Left forelimb (tissue), 1 donor: ENCODE measurements at regions not wholly inside any gene's neighbourhood (a gene's known extent, or its start where the extent isn't known, plus 50 kb on each side); places are given as distances from the start of the nearest gene placed in this dataset.
"Not testable (repeated sequence)": the region's sequence is repeated elsewhere in the genome, so short reads cannot be mapped to it uniquely, and the experiment has no call there.

Source experiments
- DNase-seq: peaks from one replicate; pipeline ENCODE4 v3.0.0-alpha.2; 2018; ENCODE audit warnings: low spot score

GRCh38 chr18:38663682-38664081 lies 1098.1 kb upstream of the CELF4 start:
- DNase-seq: no peak

GRCh38 chr18:38663270-38663669 lies 1097.7 kb upstream of the CELF4 start:
- DNase-seq: no peak

- DNase-seq: no peak
Observed at GRCh38 chr18:38654946-38655345, 1089.3 kb upstream of the CELF4 start.

- DNase-seq: no peak
Observed at GRCh38 chr18:38651736-38652135, 1086.1 kb upstream of the CELF4 start.

- DNase-seq: no peak
Observed at GRCh38 chr18:38648179-38648578, 1082.6 kb upstream of the CELF4 start.

DNA sequence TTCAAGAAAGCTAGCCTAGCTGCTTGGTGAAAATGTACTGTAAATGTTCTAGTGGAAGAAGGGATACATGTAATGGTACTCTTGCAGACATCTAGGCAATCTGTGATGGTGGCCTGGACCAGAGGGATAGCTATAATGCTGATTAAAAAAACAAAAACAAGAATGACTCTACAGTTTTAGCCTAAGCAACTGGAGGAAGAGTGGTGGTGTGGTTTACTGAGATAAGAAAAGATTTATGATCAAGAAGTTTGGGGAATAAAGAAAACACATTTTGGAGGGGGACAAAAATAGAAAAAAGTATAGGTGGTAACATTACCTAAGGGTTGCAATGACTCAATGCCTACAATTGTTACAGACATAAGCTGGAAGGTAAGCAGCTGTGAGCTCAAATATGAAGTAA lies 1080.7 kb upstream of the CELF4 start:
- DNase-seq: no peak

DNA sequence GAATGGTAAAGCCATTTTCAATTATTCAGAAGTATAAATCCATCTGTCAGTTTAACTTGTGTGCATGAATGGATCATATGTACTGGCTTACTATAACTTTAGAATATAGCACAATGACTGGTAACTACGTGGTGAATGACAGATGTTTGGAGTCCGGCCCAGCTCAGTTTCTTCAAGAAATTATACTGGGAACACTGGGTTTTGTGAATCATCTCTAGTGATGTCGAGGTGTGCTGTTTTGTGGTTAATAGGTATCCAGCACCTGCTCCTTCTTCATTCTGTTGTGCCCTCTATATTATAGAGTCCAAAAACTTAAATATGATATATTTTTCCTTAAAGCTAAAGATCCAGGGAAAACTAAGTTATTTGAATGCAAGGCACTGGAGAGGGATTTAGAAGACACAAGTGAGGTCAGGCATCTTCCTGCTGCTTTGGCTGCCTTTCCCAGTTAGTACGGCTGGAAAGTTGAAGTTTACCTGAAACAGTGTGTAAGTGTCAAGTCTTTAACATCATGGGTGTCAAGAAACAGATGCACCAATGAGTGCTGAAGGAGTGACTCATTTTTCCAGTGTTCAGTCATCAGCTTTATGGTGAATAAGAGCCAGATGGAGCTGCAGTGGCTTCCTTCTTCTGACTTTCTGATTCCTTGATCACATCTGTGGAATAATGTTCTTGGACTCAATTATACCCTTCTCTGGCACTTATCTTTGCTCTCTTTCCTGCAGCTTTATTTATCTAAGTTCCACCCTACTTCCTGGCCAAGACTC lies 1079.5 kb upstream of the CELF4 start:
- no peak for DNase-seq

- DNase-seq: no peak
Observed at GRCh38 chr18:38642711-38643110, 1077.1 kb upstream of the CELF4 start.

DNA sequence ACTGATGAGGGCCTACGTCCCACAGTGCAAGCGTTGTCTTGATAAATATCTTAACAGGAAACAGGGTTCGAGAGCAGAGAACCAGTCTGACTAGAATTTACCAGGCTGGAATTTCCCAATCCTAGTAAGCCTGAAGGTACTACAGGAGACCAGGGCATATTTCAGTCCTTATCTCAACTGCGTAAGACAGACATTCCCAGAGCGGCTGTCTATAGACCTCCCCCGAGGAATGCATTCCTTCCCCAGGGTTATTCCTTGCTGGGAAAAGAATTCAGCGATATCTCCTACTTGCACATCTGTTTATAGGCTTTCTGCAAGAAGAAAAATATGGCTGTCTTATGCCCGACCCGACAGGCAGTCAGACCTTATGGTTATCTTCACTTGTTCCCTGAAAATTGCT lies 1074.1 kb upstream of the CELF4 start:
- not testable (repeated sequence) for DNase-seq

DNA sequence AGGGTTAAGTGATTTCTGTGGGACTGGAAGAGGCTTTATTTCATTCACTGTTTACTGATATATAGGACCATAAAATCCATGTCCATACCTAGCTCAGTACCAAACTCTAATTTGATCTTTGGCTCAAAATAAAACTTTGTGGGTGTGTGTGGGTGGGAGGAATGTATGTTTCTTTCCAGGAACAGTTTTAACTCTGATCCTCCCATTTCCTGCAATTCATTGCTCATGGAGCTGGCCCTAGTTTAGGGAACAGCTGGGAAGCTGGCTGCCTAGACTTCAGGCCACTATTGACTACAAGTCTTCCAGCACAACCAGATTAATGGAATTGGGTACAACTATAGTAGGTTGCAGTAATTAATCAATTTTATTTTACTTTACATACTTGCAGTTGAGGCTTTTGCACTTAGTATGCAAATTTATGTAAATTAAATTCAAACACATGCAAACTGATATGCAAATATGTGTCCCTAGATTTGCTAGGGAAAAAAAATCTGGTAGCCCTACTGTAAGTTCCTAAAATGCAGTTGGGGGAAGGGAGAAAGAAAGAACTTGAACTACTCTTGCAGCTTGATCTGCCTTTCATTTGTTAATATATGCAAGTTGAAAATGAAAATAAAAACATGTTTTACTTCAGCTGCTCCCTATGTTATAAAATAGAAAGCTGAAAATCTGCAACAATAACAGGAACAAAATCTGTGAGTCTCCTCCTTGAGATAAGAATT lies 1070.3 kb upstream of the CELF4 start:
- no peak for DNase-seq

GRCh38 chr18:38634117-38634516 lies 1068.5 kb upstream of the CELF4 start:
- no peak for DNase-seq

GRCh38 chr18:38633333-38633732 lies 1067.7 kb upstream of the CELF4 start:
- DNase-seq: no peak

DNA sequence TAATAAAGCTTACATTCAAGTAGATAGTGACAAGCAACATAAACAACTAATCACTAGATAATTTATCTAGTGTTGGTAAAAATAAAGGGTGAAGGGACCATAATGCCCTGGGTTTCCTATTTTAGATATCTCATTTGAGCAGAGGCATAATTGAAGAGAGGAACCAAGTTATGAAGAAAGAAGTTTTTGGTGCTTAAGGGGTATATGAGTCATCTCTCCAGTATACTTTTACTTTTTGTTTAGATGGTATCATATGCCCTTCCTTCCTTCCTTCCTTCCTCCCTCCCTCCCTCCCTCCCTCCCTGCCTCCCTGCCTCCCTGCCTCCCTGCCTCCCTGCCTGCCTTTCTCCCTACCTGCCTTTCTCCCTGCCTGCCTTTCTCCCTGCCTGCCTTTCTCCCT lies 1053.5 kb upstream of the CELF4 start:
- DNase-seq: no peak

DNA sequence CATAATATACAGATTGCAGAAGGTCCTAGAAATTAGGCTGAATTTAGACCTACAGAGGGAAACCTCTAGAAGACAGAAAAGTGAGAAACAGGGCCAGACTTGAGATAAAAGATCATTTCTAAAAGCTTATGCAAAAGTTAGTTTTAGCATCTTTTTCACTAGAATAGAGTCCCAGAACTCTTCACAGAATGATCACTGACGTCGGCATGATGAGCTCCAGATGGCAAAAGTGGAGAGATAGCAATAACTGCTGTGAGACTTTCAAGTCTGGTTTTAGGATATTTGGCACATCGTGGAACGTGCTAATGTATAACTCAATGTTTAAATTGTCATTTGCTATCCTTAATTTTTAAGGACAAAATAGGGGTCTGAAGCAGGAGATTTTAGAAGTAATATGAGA lies 1050.7 kb upstream of the CELF4 start:
- DNase-seq: no peak

DNA sequence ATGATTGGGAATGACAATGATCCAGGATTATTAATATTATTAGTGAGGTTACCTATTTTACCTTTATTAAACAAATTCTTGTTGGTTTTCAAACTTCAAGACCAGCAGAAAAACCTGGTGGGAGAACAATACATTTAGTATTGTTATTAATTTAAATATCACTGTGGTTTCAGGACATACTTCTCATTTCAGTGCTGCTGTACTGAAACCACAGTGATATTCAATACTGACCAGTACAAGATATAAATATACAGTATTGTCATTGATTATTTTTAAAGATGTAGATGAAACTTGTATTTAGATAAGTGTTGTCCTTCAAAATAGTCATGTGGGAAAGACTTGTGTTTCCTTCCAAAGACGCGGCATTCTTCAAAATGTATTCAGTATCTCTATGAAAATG lies 1047.3 kb upstream of the CELF4 start:
- no peak for DNase-seq

GRCh38 chr18:38611036-38611964 lies 1045.7 kb upstream of the CELF4 start:
- no peak for DNase-seq

GRCh38 chr18:38606841-38607240 lies 1041.2 kb upstream of the CELF4 start:
- no peak for DNase-seq

- no peak for DNase-seq
Observed at GRCh38 chr18:38602341-38602740, 1036.7 kb upstream of the CELF4 start.

DNA sequence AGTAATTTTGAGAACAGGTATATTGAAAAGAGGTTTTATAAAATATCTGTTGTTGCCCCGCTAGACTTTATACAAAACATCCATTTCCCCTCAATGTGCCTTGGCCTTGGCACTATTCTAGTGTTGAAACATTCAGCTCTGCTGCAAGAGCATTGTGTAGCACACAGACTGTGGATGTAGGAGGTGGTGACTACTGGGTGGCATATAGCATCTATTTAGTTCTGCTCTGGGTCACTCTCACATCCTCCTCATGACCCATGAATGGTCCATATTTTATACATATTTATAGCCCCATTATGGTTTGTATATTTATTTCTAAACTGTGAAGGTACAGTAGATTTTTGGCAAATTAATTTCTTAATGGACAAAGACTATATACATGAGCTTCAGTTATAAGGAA lies 1022.0 kb upstream of the CELF4 start:
- no peak for DNase-seq

DNA sequence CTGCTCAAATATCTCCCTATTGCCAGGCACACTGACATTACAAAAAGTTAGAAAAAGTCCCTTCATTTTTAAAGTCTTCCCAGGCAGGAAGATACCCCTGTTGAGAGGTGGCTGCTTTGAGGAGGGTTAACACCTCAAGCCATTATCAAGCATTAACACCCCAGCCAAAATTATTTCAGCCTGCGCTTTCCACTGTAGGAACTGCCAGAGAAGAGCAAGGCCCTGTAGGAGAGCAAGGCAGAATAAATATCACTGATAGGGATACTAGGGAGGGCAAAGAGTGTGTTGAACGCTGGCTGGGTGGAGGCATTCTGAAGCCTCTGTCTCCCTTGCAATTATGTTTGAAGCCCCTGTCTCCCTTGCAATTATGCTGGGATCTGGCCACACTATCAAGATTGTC lies 1020.7 kb upstream of the CELF4 start:
- DNase-seq: no peak

DNA sequence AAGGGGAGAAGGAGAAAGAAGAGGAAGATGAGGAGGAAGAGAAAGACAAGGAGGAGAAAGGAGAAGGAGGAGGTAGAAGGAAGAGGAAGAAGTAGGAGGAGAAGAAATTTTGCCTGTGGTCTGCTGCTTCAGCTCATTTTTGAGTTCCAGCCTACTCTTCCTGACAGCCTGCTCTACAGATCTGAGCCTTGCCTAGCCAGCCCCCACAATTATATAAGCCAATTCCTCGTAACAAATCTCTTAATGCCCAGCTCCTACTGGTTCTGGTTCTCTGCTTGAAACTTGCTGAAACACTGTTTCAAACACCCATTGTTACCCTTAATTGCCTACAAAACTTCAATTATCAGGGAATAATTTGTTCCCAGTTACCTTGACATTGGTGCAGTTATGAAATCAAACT lies 1014.2 kb upstream of the CELF4 start:
- no peak for DNase-seq

GRCh38 chr18:38576916-38577315 lies 1011.3 kb upstream of the CELF4 start:
- DNase-seq: no peak

GRCh38 chr18:38576349-38576748 lies 1010.8 kb upstream of the CELF4 start:
- DNase-seq: no peak
